IPS-NIHi7 (cell line): ENCODE measurements at regions not wholly inside any gene's neighbourhood (a gene's known extent, or its start where the extent isn't known, plus 50 kb on each side); places are given as distances from the start of the nearest gene placed in this dataset.

Experiments used
- DNase-seq: peaks from one replicate; pipeline ENCODE4 v3.0.0; 2012; ENCODE audit warnings: mixed read lengths; ENCODE audit errors: extremely low spot score

- DNase-seq: no peak
Measured at GRCh38 chr13:40384976-40385857, 281.2 kb downstream of the FOXO1 start.

- DNase-seq: no peak
Measured at GRCh38 chr13:40385858-40386180, 280.6 kb downstream of the FOXO1 start.

- DNase-seq: no peak
Measured at GRCh38 chr13:40386586-40386985, 279.9 kb downstream of the FOXO1 start.

- DNase-seq: no peak
Measured at GRCh38 chr13:40387775-40388174, 278.7 kb downstream of the FOXO1 start.

GRCh38 chr13:40388617-40389016 is 277.8 kb downstream of the FOXO1 start:
- no peak for DNase-seq

GRCh38 chr13:40389081-40389641 is 277.3 kb downstream of the FOXO1 start:
- no peak for DNase-seq

GRCh38 chr13:40390401-40390916 is 276.0 kb downstream of the FOXO1 start:
- DNase-seq: no peak

- DNase-seq: no peak
Measured at GRCh38 chr13:40391788-40392187, 274.7 kb downstream of the FOXO1 start.

GRCh38 chr13:40394304-40394985 is 272.0 kb downstream of the FOXO1 start:
- no peak for DNase-seq

- DNase-seq: no peak
Measured at GRCh38 chr13:40398065-40398464, 268.4 kb downstream of the FOXO1 start.

GRCh38 chr13:40399756-40400155 is 266.7 kb downstream of the FOXO1 start:
- no peak for DNase-seq

- peak; percentile 60 for DNase-seq
Measured at GRCh38 chr13:40401911-40402776, 264.3 kb downstream of the FOXO1 start.

- DNase-seq: peak; percentile 40
Measured at GRCh38 chr13:40402931-40403431, 263.5 kb downstream of the FOXO1 start.

GRCh38 chr13:40403509-40404241 is 262.8 kb downstream of the FOXO1 start:
- no peak for DNase-seq

- no peak for DNase-seq
Measured at GRCh38 chr13:40404407-40404806, 262.0 kb downstream of the FOXO1 start.

GRCh38 chr13:40404967-40405716 is 261.3 kb downstream of the FOXO1 start:
- DNase-seq: no peak

GRCh38 chr13:40406405-40407120 is 259.9 kb downstream of the FOXO1 start:
- DNase-seq: no peak

- DNase-seq: no peak
Measured at GRCh38 chr13:40407567-40407966, 258.9 kb downstream of the FOXO1 start.

- DNase-seq: no peak
Measured at GRCh38 chr13:40408602-40409001, 257.8 kb downstream of the FOXO1 start.
